K562 (cell line): ENCODE measurements at regions not wholly inside any gene's neighbourhood (a gene's known extent, or its start where the extent isn't known, plus 50 kb on each side); places are given as distances from the start of the nearest gene placed in this dataset.

Experiments
- ATF1 ChIP-seq, 2 experiments: fragments of 450-650 bp in 1 of 2; IDR thresholded peaks; 2 replicates each; pipeline ENCODE4 v1.6.1; 2016; ENCODE audit warnings: missing compliant biosample characterization in 1 of 2, missing genetic modification characterization in 1 of 2
- BCOR ChIP-seq: fragments of 450-650 bp; IDR thresholded peaks from 2 replicates; pipeline ENCODE4 v1.6.1; 2016
- CTBP1 ChIP-seq: fragments of 450-650 bp; IDR thresholded peaks from 2 replicates; pipeline ENCODE4 v1.6.1; 2016; ENCODE audit warnings: borderline replicate concordance
- FOSL1 ChIP-seq: fragments of 200-800 bp; sonication (Bioruptor generic); conservative IDR thresholded peaks from 2 replicates; pipeline ENCODE4 v1.6.1; 2016; ENCODE audit warnings: missing genetic modification characterization, missing compliant biosample characterization
- JUN ChIP-seq, 2 experiments: sonication (generic) in 1 of 2; formaldehyde crosslinking in 1 of 2; IDR thresholded peaks; 2 replicates each; pipeline versions ENCODE4 v1.6.1 to v1.8.0; 2012 to 2022; ENCODE audit warnings: borderline replicate concordance in 2 of 2, mild to moderate bottlenecking in 2 of 2, improper control_type of control experiment in 1 of 2, low read depth in 1 of 2, low read length in 1 of 2, missing genetic modification reagents in 1 of 2
- MTA2 ChIP-seq: fragments of 450-650 bp; IDR thresholded peaks from 2 replicates; pipeline ENCODE4 v1.6.1; 2016; ENCODE audit warnings: low read depth
- MYC ChIP-seq, 2 experiments: fragments of 250-450 bp in 1 of 2; sonication (Bioruptor Pico) in 1 of 2; IDR thresholded peaks; 2 replicates each; pipeline versions ENCODE4 v1.5.1 to v1.6.1; 2012 to 2021; ENCODE audit warnings: low read depth in 2 of 2, borderline replicate concordance in 1 of 2, improper control_type of control experiment in 1 of 2, low read length in 1 of 2, mild to moderate bottlenecking in 1 of 2, moderate library complexity in 1 of 2
- NFE2 ChIP-seq: IDR thresholded peaks from 2 replicates; pipeline ENCODE4 v1.6.1; 2014; ENCODE audit warnings: antibody characterized with exemption, low read depth
- SMAD4 ChIP-seq: fragments of 250-450 bp; sonication (Bioruptor Pico); conservative IDR thresholded peaks from 2 replicates; pipeline ENCODE4 v1.8.0; 2021; ENCODE audit warnings: inconsistent platforms, mild to moderate bottlenecking, moderate library complexity
- TF ChIP-seq, protein P1 (sequence below), 2 experiments: fragments of 450-650 bp in 1 of 2; sonication (generic) in 1 of 2; formaldehyde crosslinking in 1 of 2; IDR thresholded peaks in 1 of 2; conservative IDR thresholded peaks in 1 of 2; 2 replicates each; pipeline versions ENCODE4 v1.6.1 to v1.8.1; 2016 to 2023; ENCODE audit warnings: mild to moderate bottlenecking in 2 of 2, moderate library complexity in 2 of 2, inconsistent platforms in 1 of 2, missing genetic modification reagents in 1 of 2
- TF ChIP-seq, protein P2 (sequence below), 3 experiments: fragments of 200-800 bp in 1 of 3; sonication (Bioruptor generic) in 1 of 3; sonication (generic) in 1 of 3; formaldehyde crosslinking in 1 of 3; IDR thresholded peaks; 2 replicates each; pipeline versions ENCODE4 v1.6.1 to v1.8.0; 2016 to 2022; ENCODE audit warnings: mild to moderate bottlenecking in 2 of 3, missing compliant biosample characterization in 2 of 3, missing genetic modification characterization in 2 of 3, missing genetic modification reagents in 1 of 3
- TF ChIP-seq, protein P3 (sequence below): fragments of 250-450 bp; sonication (Bioruptor Pico); IDR thresholded peaks from 2 replicates; pipeline ENCODE4 v1.8.0; 2021; ENCODE audit warnings: borderline replicate concordance, mild to moderate bottlenecking, moderate library complexity; ENCODE audit not compliant: poor library complexity, severe bottlenecking

DNA sequence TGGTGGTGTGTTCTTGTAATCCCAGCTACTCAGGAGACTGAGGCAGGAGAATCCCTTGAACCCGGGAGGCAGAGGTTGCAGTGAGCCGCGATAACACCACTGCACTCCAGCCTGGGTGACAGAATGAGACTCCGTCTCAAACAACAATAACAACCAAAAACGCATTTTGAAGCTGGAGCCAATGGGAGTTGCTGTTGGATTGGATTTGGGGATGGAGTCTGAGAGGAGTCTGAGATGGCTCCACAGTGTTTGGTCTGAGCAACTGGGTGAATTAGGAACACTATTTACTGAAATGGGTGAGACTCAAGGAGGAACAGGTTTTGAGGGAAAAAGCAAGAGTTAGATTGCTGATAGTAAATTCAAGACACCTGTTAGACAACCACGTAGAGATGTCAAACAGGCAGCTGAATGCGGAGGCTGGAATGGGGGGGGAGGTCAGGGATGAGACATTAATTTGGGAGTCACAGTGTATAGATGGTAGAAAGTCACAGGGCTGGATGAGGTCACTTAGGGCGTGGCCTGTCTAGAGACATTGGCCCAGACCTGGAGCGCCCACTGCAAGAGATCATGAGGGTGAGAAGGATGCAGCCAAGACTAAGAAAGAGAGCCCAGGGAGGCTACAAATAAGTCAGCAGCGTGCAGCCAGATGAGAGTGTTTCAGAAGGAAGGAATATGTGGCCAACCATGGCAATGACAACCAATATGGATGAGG lies 56.4 kb downstream of the CYCS start (continued):
- TF ChIP-seq BCOR: peak; percentile 54; the same call in 1 of the 2 replicates
- TF ChIP-seq CTBP1: peak; percentile 41; the same call in 1 of the 2 replicates
- TF ChIP-seq, protein P1, sequence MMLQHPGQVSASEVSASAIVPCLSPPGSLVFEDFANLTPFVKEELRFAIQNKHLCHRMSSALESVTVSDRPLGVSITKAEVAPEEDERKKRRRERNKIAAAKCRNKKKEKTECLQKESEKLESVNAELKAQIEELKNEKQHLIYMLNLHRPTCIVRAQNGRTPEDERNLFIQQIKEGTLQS (IDR thresholded peaks at IDR 0.05): peak; percentile 84
- TF ChIP-seq, protein P1 (CRISPR knock-in tag; conservative IDR thresholded peaks at IDR 0.05): no peak
- peak; percentile 76 for TF ChIP-seq JUN (IDR thresholded peaks at IDR 0.05; ENCODE audit: borderline replicate concordance, low read depth, low read length)
- TF ChIP-seq JUN (CRISPR knock-in tag; IDR thresholded peaks at IDR 0.05; ENCODE audit: borderline replicate concordance): no peak
- 0 out of 2 replicates have a peak, but pooled peaks have one; percentile 19 for TF ChIP-seq SMAD4 (CRISPR knock-in tag)
- TF ChIP-seq, protein P2, sequence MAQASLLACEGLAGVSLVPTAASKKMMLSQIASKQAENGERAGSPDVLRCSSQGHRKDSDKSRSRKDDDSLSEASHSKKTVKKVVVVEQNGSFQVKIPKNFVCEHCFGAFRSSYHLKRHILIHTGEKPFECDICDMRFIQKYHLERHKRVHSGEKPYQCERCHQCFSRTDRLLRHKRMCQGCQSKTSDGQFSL (CRISPR knock-in tag; IDR thresholded peaks at IDR 0.05): no peak
- TF ChIP-seq, protein P2 (tag; IDR thresholded peaks at IDR 0.05): peak in 1 of 2 experiments; percentile 48; a peak in 1 of 4 replicates
- TF ChIP-seq, protein P3, sequence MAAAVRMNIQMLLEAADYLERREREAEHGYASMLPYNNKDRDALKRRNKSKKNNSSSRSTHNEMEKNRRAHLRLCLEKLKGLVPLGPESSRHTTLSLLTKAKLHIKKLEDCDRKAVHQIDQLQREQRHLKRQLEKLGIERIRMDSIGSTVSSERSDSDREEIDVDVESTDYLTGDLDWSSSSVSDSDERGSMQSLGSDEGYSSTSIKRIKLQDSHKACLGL: no peak
- TF ChIP-seq ATF1 (CRISPR knock-in tag; IDR thresholded peaks at IDR 0.05): no peak
- TF ChIP-seq ATF1 (tag; IDR thresholded peaks at IDR 0.05): 0 out of 2 replicates have a peak, but pooled peaks have one; percentile 10
- 0 out of 2 replicates have a peak, but pooled peaks have one; percentile 5 for TF ChIP-seq MYC (IDR thresholded peaks at IDR 0.05; ENCODE audit: low read depth, low read length)
- TF ChIP-seq MYC (CRISPR knock-in tag; IDR thresholded peaks at IDR 0.05; ENCODE audit: borderline replicate concordance, low read depth): no peak
- TF ChIP-seq FOSL1 (tag): peak; percentile 9; the same call in 1 of the 2 replicates
- TF ChIP-seq NFE2: no peak
- TF ChIP-seq MTA2: 0 out of 2 replicates have a peak, but pooled peaks have one; percentile 6
